GM21576 (cell line): ENCODE measurements at regions not wholly inside any gene's neighbourhood (a gene's known extent, or its start where the extent isn't known, plus 50 kb on each side); places are given as distances from the start of the nearest gene placed in this dataset.
"Not testable (repeated sequence)": the region's sequence is repeated elsewhere in the genome, so short reads cannot be mapped to it uniquely, and the experiment has no call there.

Source experiments
- ATAC-seq: cut with Tn5 transposase; IDR thresholded peaks from one replicate; pipeline ENCODE4 v1.9.1; 2021; ENCODE audit warnings: mild to moderate bottlenecking, moderate library complexity; ENCODE audit not compliant: unreplicated experiment

DNA sequence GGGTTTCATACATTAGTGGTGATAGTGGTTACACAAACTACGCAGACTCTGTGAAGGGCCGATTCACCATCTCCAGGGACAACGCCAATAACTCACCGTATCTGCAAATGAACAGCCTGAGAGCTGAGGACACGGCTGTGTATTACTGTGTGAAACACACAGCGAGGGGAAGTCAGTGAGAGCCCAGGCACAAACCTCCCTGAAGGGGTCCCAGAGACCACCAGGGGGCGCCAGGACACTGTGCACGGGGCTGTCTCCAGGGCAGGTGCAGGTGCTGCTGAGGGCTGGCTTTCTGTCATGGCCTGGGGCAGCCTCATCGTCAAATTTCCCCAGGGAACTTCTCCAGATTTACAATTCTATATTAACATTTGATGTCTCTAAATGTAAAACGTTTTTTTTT, 184.6 kb upstream of the TP53TG3C start:
- peak; percentile 59 for ATAC-seq

DNA sequence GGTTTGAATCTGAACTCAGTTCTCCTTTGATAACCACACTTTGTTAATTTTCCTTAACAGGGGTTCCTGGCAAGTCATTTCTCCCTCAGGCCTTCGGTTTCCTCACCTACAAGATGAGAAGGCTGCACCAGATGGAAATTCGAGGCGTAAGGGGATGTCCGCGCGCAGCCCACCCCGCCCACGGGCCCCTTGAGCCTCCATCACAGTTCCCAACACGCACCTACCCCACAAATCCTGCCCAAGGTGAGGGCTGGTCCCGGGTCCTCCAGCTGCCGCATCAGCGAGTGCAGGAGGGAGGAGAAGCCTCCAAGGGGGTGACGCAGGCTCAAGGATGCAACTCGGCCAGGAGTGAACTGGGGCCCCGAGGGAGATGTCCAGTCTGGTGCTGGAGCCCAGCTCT, 166.9 kb upstream of the TP53TG3C start:
- ATAC-seq, result not testable (repeated sequence)

DNA sequence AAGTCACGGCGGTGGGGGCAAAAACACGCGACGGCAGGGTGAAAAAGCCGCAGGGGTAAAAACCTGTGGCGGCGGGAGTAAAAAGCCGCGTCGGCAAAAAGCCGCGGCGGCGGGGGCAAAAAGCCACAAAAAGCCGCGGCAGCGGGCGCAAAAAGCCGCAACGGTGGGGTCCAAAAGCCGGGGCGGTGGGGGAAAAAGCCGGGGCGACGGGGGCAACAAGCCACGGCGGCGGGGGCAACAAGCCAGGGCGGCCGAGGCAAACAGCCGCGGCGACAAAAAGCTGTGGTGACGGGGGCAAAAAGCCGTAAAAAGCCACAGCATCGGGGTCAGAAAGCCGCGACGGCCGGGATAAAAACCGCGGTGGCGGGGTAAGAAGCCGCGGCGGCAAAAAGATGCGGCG, 166.1 kb upstream of the TP53TG3C start:
- ATAC-seq, result not testable (repeated sequence)

DNA sequence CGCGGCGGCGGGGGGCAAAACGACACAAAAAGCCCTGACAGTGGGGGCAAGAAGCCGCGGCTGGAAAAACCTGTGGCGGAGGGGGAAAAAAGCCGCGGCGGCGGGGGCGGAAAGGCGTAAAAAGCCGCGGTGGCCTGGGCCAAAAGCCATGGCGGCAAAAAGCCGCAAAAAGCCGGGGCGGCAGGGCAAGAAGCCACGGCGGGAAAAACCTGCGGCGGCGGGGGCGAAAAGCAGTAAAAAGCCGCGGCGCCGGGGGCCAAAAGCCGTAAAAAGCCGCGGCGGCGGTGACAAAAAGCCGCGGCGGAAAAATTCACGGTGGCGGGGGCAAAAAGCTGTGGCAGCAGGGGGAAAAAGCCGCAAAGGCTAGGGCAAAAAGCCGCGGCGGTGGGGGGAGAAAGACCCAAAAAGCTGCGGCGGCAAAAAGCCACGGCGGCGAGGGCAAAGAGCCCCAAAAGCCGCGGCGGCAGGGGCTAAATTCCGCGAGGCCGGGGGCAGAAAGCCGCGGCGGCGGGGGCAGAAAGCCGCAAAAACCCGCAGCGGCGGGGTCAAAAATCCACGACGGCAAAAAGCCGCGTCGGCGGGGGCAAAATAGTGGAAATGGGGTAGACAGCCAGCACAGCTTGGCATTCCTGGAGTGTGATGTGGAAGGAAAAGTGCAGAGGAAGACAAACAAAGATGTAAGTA, 165.2 kb upstream of the TP53TG3C start:
- not testable (repeated sequence) for ATAC-seq

DNA sequence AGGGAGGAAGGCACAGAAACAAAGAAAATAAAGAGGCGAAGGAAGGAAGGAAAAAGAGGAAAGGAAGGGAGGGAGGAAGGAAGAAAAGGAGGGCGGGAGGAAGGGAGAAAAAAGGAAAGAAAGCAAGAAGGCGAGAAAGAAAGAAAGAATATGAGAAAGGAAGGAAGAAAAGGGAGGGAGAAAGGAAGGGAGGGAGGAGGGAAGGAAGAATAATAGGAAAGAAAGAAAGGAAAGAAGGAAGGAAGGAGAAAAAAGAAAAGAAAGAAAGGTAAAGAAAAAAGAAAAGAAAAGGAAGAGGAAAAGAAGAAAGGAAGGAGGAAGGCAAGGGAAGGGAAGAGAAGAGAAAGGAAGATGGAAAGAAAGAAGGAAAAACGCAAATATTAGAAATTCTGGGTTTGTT, 145.2 kb upstream of the TP53TG3C start:
- ATAC-seq, result not testable (repeated sequence)

DNA sequence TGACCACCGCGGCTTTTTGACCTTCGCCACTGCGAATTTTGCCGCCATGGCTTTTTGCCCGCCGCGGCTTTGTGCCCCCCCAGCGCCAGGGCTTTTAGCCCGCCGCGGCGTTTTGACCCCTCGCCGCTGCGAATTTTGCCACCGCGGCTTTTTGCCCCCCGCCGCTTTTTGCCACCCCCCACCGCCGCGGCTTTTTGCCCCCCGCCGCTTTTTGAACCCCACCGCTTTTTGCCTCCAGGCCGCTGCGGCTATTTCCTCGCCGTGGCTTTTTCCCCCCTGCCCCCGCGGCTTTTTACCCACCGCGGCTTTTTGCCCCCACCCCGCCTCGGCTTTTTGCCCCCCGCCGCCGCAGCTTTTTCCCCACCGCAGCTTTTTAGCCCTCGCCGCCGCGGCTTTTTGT, 134.8 kb upstream of the TP53TG3C start:
- ATAC-seq, result no peak

DNA sequence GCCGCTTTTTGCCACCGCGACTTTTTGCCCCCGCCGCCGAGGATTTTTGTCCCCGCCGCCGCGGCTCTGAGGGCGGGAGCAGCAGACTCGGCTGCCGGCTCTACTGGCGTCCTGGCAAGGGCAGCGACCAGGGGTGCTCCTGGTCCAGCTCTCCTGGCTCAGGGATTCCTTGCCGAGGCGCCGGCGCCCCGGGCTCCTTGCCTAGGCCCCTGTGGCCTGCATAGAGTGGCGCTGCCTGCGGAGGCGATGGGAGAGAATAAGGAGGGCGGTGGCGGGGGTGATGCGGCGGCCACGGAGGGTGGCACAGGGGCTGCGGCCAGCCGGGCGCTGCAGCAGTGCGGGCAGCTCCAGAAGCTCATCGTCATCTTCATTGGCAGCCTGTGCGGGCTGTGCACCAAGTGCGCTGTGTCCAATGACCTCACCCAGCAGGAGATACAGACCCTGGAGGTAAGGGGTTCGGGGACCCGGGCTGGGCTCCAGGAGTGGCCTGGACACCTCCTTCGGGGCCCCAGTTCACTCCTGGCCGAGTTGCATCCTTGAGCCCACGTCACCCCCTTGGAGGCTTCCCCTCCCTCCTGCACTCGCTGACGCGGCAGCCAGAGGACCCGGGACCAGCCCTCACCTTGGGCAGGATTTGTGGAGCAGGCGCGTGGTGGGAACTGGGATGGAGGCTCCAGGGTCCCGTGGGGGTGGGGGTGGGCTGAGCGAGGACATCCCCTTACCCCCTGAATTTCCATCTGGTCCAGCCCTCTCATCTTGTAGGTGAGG, 134.2 kb upstream of the TP53TG3C start:
- not testable (repeated sequence) for ATAC-seq

DNA sequence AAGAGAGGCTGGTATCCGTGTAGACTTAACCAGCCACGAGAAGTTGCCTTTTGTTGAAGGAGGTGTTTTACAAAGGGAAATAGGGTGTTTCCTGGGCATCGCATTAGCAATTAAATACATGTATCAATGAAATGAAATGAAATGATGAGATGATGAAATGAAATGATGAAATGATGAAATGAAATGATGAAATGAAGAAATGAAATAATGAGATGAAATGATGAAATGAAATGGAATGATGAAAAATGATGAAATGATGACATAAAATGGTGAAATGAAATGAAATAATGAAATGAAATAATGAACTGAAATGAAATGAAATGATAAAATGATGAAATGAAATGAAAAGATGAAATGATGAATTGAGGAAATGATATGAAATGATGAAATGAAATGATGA, 131.3 kb upstream of the TP53TG3C start:
- ATAC-seq, result not testable (repeated sequence)

DNA sequence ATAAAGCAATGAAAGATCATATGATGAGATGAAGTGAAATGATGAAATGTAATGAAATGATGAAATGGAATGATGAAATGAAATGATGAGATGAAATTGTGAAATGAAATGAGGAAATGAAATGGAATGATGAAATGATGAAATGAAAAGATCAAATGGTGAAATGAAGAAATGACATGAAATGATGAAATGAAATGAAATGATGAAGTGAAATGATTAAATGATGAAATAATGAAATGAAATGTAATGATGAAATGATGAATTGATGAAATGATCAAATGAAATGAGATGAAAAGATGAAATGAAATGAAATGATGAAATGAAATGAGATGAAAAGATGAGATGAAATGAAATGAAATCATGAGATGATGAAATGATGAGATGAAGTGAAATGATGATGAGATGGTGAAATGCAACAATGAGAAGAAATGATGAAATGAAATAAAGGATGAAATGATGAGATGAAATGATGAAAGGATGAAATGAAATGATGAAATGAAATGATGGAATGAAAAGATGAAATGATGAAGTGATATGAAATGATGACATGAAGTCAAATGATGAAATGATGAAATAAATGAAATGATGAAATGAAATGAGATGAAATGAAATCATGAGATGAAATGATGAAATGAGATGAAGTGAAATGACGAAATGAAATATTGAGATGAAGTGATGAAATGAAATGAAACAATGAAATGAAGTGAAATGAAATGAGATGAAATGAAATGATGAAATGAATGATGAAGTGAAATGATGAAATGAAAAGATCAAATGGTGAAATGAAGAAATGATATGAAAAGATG, 130.5 kb upstream of the TP53TG3C start:
- not testable (repeated sequence) for ATAC-seq

DNA sequence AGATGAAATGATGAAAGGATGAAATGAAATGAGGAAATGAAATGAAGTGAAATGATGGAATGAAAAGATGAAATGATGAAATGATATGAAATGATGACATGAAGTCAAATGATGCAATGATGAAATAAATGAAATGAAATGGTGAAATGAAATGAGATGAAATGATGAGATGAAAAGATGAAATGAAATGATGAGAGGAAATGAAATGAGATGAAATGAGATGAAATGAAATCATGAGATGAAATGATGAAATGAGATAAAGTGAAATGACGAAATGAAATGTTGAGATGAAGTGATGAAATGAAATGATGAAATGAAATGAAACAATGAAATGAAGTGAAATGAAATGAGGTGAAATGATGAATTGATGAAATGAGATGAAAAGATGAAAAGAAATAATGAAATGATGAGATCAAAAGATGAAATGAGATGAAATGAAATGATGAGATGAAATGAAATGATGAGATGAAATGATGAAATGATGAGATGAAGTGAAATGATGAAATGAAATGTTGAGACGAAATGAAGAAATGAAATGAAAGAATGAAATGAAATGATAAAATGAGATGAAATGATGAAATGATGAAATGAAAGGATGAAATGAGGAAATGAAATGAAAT, 129.5 kb upstream of the TP53TG3C start:
- ATAC-seq, result not testable (repeated sequence)
